ENCODE measurements at regions not wholly inside any gene's neighbourhood (a gene's known extent, or its start where the extent isn't known, plus 50 kb on each side); places are given as distances from the start of the nearest gene placed in this dataset.
A peak's percentile ranks its signal among the peaks of the same experiment; 100 is the strongest.

- Histone ChIP-seq H3K36me3 (no peaks in the 10 kb centered on the region), H3K4me3 (no peak overlapping the region), H3K4me1 (replicated peaks) (no peaks in the 10 kb centered on the region), H3K9me3 (no peaks in the 10 kb centered on the region), H3K27me3 (replicated peaks; ENCODE audit: insufficient read depth) (peaks cover 5% of the 10 kb centered on the region), H3K27ac (no peak overlapping the region)
- DNase-seq (ENCODE audit: low spot score), result peak; percentile 1
- intact Hi-C loops (cut with DNase I), result no loop called here
- TF ChIP-seq, protein P1, sequence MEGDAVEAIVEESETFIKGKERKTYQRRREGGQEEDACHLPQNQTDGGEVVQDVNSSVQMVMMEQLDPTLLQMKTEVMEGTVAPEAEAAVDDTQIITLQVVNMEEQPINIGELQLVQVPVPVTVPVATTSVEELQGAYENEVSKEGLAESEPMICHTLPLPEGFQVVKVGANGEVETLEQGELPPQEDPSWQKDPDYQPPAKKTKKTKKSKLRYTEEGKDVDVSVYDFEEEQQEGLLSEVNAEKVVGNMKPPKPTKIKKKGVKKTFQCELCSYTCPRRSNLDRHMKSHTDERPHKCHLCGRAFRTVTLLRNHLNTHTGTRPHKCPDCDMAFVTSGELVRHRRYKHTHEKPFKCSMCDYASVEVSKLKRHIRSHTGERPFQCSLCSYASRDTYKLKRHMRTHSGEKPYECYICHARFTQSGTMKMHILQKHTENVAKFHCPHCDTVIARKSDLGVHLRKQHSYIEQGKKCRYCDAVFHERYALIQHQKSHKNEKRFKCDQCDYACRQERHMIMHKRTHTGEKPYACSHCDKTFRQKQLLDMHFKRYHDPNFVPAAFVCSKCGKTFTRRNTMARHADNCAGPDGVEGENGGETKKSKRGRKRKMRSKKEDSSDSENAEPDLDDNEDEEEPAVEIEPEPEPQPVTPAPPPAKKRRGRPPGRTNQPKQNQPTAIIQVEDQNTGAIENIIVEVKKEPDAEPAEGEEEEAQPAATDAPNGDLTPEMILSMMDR (IDR thresholded peaks at IDR 0.05), result no peak
- TF ChIP-seq POLR2A (IDR thresholded peaks at IDR 0.05) (no peak), POLR2AphosphoS5 (IDR thresholded peaks at IDR 0.05) (no peak)
- WGBS, result 85% methylated on average over 22 of the region's 23 CpGs
Measured at GRCh38 chr10:131636841-131637724, 263.7 kb upstream of the PPP2R2D start.

DNA sequence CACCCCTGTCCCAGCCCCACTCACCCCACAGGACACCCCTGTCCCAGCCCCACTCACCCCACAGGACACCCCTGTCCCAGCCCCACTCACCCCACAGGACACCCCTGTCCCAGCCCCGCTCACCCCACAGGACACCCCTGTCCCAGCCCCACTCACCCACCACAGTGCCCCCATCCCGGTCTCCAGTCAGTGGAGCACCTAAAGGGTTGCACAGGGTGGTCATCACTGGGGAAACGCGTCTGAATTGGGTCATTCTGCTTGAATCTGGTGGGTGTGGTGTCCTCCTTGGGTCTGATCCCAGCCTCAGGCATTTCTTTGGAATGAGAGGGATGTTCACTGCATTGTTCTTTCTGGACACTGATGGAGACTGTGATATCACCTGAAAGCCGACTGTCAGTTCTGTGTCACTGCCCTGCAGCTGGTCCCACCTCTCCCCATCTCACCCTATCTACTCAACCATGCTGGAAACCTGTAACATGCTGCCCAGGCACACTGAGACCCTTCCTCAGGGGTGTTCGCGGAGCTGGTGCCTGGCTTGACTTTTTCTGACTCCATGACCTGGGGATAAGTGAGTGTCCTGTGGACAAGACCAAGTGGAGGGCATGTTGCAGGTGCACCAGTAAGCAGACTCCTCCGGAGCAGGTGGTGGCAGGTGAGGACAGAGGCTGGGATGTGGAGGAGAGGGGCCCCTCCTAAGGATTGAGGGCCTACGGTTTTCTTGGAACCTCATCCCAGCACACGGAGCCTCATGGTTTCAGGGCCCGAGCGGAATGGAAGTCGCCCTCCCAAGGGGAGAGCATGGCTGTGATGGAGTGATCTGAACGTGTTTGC, 262.5 kb upstream of the PPP2R2D start:
- Histone ChIP-seq H3K36me3 (no peaks in the 10 kb centered on the region), H3K4me1 (replicated peaks) (no peaks in the 10 kb centered on the region), H3K4me3 (no peak overlapping the region), H3K27ac (no peak overlapping the region), H3K9me3 (no peaks in the 10 kb centered on the region), H3K27me3 (replicated peaks; ENCODE audit: insufficient read depth) (peaks cover 5% of the 10 kb centered on the region)
- WGBS, result 90% methylated on average over 14 of the region's 14 CpGs
- intact Hi-C loops (cut with DNase I), result no loop called here
- DNase-seq (ENCODE audit: low spot score), result no peak
- TF ChIP-seq, protein P1 (IDR thresholded peaks at IDR 0.05), result no peak
- TF ChIP-seq POLR2A (IDR thresholded peaks at IDR 0.05), result no peak
- no peak for TF ChIP-seq POLR2AphosphoS5 (IDR thresholded peaks at IDR 0.05)

DNA sequence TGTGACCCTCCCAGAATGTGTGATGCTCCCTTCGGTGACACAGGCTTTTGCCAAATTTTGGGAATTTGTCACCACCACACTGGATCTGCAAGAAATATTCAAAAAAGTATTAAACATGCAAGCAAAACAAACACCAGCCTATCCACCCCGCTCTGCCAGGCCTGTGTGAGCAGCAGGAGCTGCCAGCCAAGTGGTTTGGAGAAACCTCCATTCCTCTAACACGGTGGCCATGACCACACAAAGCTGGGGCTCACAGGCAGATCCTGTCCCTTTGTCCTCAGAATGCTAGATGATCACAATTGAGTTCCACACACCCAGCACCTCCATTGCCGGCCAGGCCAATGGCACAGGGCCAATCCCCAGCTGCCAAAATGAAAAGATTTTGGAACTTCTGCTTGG, 261.9 kb upstream of the PPP2R2D start:
- H3K9me3 ChIP-seq, result no peaks in the 10 kb centered on the region
- no peak overlapping the region for H3K4me3 ChIP-seq
- intact Hi-C loops (cut with DNase I), result no loop called here
- peaks cover 5% of the 10 kb centered on the region for H3K27me3 ChIP-seq (replicated peaks; ENCODE audit: insufficient read depth)
- DNase-seq (ENCODE audit: low spot score), result no peak
- TF ChIP-seq, protein P1 (IDR thresholded peaks at IDR 0.05), result no peak
- TF ChIP-seq POLR2AphosphoS5 (IDR thresholded peaks at IDR 0.05), result no peak
- TF ChIP-seq POLR2A (IDR thresholded peaks at IDR 0.05), result no peak
- no peaks in the 10 kb centered on the region for H3K4me1 ChIP-seq (replicated peaks)
- H3K27ac ChIP-seq, result no peak overlapping the region
- WGBS, result 88% methylated on average over 4 of the region's 4 CpGs
- H3K36me3 ChIP-seq, result no peaks in the 10 kb centered on the region

GRCh38 chr10:131640045-131640644, 260.7 kb upstream of the PPP2R2D start:
- TF ChIP-seq, protein P1 (IDR thresholded peaks at IDR 0.05), result no peak
- TF ChIP-seq POLR2A (IDR thresholded peaks at IDR 0.05), result no peak
- no peak for TF ChIP-seq POLR2AphosphoS5 (IDR thresholded peaks at IDR 0.05)
- Histone ChIP-seq H3K9me3 (no peaks in the 10 kb centered on the region), H3K4me3 (no peak overlapping the region), H3K27ac (no peak overlapping the region), H3K4me1 (replicated peaks) (no peaks in the 10 kb centered on the region), H3K36me3 (no peaks in the 10 kb centered on the region), H3K27me3 (replicated peaks; ENCODE audit: insufficient read depth) (peaks cover 5% of the 10 kb centered on the region)
- intact Hi-C loops (cut with DNase I), result no loop called here
- WGBS, result 92% methylated on average over 2 of the region's 2 CpGs
- no peak for DNase-seq (ENCODE audit: low spot score)
